T47D (cell line): ENCODE measurements at regions not wholly inside any gene's neighbourhood (a gene's known extent, or its start where the extent isn't known, plus 50 kb on each side); places are given as distances from the start of the nearest gene placed in this dataset.
A peak's percentile ranks its signal among the peaks of the same experiment; 100 is the strongest.

Source experiments
- DNase-seq, 2 experiments: peaks; one replicate each; pipeline versions ENCODE4 v3.0.0 to v3.0.0-alpha.2; 2011 to 2012; ENCODE audit warnings: low read depth in 1 of 2, low spot score in 1 of 2
- JUND ChIP-seq: IDR thresholded peaks from 2 replicates; pipeline ENCODE4 v1.6.1; 2012; ENCODE audit warnings: low read depth
- in situ Hi-C: cut with HindIII; loops from 2 replicates; pipeline ENCODE4 v1.10.0; 2016; ENCODE audit warnings: low sequenced_read_pairs, low pct_unique_long_range_greater_than_20kb

DNA sequence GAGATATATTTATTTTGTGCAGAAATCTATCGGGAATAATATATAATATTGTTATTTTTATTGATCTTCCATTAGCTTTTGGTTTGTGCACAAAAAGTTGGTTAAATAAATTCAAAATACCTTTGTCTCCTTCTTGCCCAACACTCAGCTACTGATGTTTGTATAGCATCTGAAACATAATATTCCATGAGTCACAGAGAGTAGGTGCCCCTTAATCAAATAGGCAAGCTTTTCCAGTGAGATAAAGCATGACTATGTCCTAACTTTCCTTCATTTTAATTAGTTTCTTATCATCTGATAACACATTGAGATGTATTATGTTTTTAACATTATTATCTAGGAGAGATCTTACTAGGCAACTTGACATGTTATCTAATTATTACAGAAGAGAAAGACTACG, 432.2 kb downstream of the KIF20B start:
- in situ Hi-C loops: no loop called here
- DNase-seq: no peak
- no peak for TF ChIP-seq JUND

DNA sequence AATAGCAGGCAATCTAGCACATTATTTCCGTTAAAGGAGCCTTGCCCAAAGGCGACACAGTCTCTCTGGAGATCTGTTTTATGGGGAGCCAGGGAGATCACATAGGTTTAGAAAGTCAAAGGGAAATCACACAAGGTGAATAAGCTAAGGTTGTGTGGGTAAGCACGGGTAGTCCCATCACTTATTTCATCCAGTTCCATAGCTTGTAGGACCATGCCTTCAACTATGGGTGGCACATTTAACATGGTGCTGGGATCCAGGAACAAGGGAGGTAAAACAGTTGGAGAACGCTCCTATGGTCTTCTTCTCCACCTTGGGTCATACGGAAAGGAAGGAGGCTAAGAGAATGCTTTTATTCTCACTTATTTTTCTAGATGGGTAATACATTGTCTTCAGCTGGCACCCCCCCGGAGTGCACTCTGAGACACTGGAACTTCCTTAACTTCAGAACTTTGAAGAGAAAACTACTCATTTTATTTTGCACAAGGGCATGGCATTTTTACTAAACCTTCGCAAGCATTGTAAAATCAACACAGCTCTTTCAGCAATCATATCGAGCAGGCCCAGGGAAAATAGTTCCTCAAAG, 435.4 kb downstream of the KIF20B start:
- in situ Hi-C loops: no loop called here

GRCh38 chr10:90138844-90139243, 437.5 kb downstream of the KIF20B start:
- peak in 1 of 2 experiments; percentile 39 for DNase-seq
- no peak for TF ChIP-seq JUND
- in situ Hi-C loops: no loop called here

More for the DNA sequence above, 435.4 kb downstream of the KIF20B start:
- TF ChIP-seq JUND: no peak
- peak in 1 of 2 experiments; percentile 46 for DNase-seq

- no peak for DNase-seq
- no peak for TF ChIP-seq JUND
- in situ Hi-C loops: no loop called here
These were observed 440.4 kb downstream of the KIF20B start for GRCh38 chr10:90141791-90142190.

DNA sequence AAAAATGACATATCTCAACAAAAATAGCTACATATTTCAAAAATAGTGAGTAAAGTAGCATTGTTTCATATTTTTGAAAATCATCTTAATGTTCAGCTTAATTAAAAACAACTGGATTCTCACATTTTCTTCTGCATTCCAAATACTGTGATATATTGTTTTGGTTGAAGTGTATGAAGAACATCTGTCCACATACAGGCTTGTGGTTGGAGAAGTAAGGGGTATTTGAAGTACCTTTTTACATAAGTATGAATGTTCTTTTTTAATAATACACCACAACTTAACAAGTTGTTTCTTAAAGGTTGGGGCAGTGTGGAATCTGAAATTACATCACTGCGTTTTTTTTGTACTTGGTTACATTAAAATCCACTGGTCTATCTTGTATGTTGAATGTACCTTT, 442.5 kb downstream of the KIF20B start:
- no peak for DNase-seq
- in situ Hi-C loops: no loop called here
- TF ChIP-seq JUND: no peak

DNA sequence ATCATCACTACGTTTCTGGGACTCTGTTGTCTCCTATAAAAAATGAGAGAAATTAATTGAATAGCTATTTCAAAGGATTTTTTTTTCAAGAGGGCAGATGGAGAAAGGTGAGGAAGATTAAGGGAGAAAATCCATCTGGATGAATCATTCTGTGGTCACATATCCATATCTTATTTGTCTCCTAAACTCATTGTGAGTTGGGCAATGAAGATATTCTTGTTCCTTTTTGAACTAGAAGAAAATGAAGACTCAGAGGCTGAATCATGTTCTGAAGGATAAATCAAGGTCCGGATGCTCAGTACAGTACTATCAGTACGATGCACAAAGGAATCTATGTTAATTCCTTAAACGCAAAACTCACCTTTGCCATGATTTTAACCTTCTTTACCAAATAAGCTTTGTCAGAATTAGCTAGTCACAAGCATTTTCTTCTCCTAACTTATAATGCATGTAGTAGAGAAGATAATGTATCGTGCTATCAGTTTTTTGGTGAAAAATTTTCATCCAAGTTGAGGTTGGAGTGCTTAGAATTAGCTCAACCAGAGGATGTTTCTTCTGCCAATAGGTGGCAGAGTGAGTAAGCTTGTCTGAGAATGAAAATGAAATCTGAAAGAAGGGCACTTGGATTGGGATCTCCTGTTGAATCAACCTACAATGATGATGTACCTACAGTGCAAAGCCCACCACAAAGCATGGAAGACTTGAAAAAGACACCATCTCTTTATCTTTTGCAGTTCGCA, 446.9 kb downstream of the KIF20B start:
- peak; percentile 15 to 48 for DNase-seq
- in situ Hi-C loops: no loop called here
- TF ChIP-seq JUND: no peak

DNA sequence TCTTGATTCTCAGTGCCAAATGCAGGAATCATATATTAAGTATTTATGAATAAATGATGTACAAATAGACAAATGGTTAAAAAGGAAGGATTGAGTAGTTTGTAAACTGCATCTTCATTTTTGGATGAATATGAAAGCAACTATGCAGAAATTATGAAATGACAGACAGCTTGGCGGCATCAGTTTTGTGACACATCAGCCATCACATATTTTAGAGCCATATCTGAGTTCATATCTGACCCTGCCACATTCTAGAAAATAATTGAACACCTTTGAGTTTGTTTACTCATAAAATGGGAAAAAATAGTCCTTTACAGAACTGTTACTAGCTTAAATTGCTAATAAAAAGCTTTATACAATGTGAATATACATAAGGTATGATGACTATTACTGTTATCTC, 448.2 kb downstream of the KIF20B start:
- no peak for DNase-seq
- in situ Hi-C loops: no loop called here
- TF ChIP-seq JUND: no peak

- in situ Hi-C loops: no loop called here
These were observed 461.0 kb downstream of the KIF20B start for GRCh38 chr10:90162271-90162853.

GRCh38 chr10:90167174-90168064, 466.0 kb downstream of the KIF20B start:
- no peak for DNase-seq

More at GRCh38 chr10:90162271-90162853, 461.0 kb downstream of the KIF20B start:
- TF ChIP-seq JUND: no peak
- no peak for DNase-seq

GRCh38 chr10:90168244-90168643, 466.9 kb downstream of the KIF20B start:
- in situ Hi-C loops: no loop called here
- DNase-seq: no peak
- no peak for TF ChIP-seq JUND

More at GRCh38 chr10:90167174-90168064, 466.0 kb downstream of the KIF20B start:
- in situ Hi-C loops: no loop called here
- no peak for TF ChIP-seq JUND

DNA sequence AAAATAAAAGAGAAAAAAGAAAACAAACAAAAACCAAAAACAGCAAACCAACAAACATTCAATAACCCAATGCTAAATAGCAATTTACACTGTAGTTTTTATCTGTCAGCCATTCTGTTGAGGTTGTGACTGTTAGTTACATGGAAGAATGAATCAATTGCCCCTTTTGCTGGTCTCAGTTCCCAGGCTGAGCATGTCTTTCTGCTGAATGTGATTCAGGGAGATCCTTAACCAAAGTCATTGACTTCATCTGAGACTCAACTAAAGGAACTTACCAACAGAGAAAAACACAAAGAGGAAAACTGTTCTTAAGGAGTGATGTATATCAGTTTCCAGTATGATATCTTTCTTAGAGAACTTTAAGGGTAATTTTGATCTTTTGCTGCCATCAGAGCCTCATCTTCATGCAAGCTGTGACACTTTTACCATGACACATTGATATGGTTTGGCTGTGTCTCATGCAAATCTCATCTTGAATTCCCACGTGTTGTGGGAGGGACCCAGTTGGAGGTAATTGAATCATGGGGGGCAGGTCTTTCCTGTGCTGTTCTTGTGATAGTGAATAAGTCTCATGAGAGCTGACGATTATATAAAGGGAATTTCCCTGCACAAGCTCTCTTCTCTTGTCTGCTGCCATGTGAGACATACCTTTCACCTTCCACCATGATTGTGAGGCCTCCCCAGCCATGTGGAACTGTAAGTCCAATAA, 469.8 kb downstream of the KIF20B start:
- TF ChIP-seq JUND: no peak
- in situ Hi-C loops: no loop called here
- DNase-seq: no peak

DNA sequence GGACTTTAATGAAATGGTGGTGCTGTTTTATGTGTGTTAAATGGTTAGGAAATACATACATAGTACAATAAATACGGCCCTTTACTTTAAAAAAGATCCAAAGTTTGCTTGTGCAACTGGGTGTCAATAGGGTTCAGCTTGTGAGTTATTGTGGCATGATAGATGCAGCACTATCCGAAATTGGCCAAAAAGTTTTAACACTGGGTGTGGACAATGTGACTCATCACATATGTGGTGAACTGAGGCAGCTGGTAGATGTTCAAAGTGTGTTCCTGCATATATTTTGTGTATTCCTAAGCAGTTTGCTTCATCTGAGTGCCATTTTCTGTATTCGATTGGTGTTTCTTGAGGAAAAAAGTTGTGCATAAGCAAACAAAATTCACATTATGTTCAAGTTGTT, 473.1 kb downstream of the KIF20B start:
- TF ChIP-seq JUND: no peak
- DNase-seq: no peak
- in situ Hi-C loops: no loop called here
